ENCODE measurements at regions not wholly inside any gene's neighbourhood (a gene's known extent, or its start where the extent isn't known, plus 50 kb on each side); places are given as distances from the start of the nearest gene placed in this dataset.

DNA sequence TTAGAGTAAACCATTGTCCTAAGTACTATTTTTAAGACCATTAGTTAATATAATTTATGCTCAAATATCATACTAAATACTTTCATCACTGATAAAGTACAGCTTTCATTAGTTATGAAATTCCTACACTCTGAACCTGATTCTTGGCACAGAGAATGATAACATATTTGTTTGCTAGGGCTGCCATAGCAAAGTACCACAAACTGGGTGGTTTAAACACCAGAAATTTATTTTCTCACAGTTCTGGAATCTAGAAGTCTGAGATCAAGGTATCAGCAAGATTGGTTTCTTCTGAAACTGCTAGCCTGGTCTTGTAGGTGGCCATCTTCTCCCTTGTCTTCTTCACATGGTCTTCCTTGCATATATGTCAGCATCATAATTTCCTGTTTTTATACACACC, 608.4 kb downstream of the TLE1 start:
- Histone ChIP-seq H2AK5ac (ENCODE audit: insufficient read length, low read length) (no peak overlapping the region), H3K27ac (ENCODE audit: insufficient read length, low read depth, low read length) (no peak overlapping the region), H3K79me2 (ENCODE audit: insufficient read depth, low read length) (no peaks in the 10 kb centered on the region), H4K5ac (ENCODE audit: insufficient read length, low read depth, low read length) (no peak overlapping the region), H3K9ac (ENCODE audit: extremely low read depth, insufficient read length, low read length) (no peak overlapping the region), H2BK5ac (ENCODE audit: insufficient read length, low read length) (no peak overlapping the region), H3K4ac (ENCODE audit: low read depth, low read length) (no peak overlapping the region), H2BK12ac (ENCODE audit: insufficient read length, low read depth, low read length) (no peak overlapping the region), H3K4me1 (ENCODE audit: insufficient read depth, low read length) (no peaks in the 10 kb centered on the region), H3K23me2 (ENCODE audit: insufficient read length, low read depth, low read length, poor library complexity, severe bottlenecking) (no peaks in the 10 kb centered on the region), H4K20me1 (ENCODE audit: control insufficient read depth, insufficient read depth, insufficient read length) (no peaks in the 10 kb centered on the region), H3T11ph (ENCODE audit: low read length) (no peak overlapping the region), H3K27me3 (ENCODE audit: insufficient read depth, low read length) (no peaks in the 10 kb centered on the region), H3K79me1 (ENCODE audit: insufficient read depth, low read depth, low read length, poor library complexity, severe bottlenecking) (no peaks in the 10 kb centered on the region), H3K14ac (ENCODE audit: insufficient read depth, low read length) (no peak overlapping the region), H2AFZ (ENCODE audit: low read length) (no peak overlapping the region), H4K91ac (ENCODE audit: insufficient read length, low read depth, low read length) (no peak overlapping the region), H2BK120ac (ENCODE audit: low read depth, low read length, poor library complexity, severe bottlenecking) (no peak overlapping the region), H3K18ac (ENCODE audit: insufficient read length, low read depth, low read length) (no peak overlapping the region), H2BK15ac (ENCODE audit: low read depth, low read length) (no peak overlapping the region), H2BK20ac (ENCODE audit: low read depth, low read length, poor library complexity, severe bottlenecking) (no peak overlapping the region), H3K4me2 (ENCODE audit: insufficient read depth, insufficient read length, low read length) (no peak overlapping the region), H3K23ac (ENCODE audit: insufficient read length, low read depth, low read length) (no peak overlapping the region), H3K9me3 (ENCODE audit: control insufficient read depth, low read depth, low read length) (no peaks in the 10 kb centered on the region), H4K8ac (replicated peaks; ENCODE audit: insufficient read length, low read depth, low read length) (no peak overlapping the region), H3K56ac (ENCODE audit: insufficient read length, low read depth, low read length) (no peak overlapping the region)
- Mint-ChIP-seq H3K27me3 (ENCODE audit: low read depth) (no peaks in the 10 kb centered on the region), H3K27ac (no peak overlapping the region), H3K9me3 (no peaks in the 10 kb centered on the region), H3K4me1 (peaks cover 9 to 10% of the 10 kb centered on the region in 2 experiments), H3K4me3 (no peak overlapping the region), H3K36me3 (ENCODE audit: insufficient read depth in 1 of 3, low read depth in 3 of 3) (no peaks in the 10 kb centered on the region)
- TF ChIP-seq CTCF (conservative IDR thresholded peaks at IDR 0.05): no peak
- no peak for DNase-seq

All from H9 (cell line).